Spleen (tissue), 7 donors: ENCODE measurements at regions not wholly inside any gene's neighbourhood (a gene's known extent, or its start where the extent isn't known, plus 50 kb on each side); places are given as distances from the start of the nearest gene placed in this dataset.

ENCODE experiments used
- CTCF ChIP-seq, 11 experiments: fragments of 200-600 bp in 7 of 11; fragments of 450-650 bp in 4 of 11; sonication (generic) in 4 of 11; IDR thresholded peaks in 8 of 11; conservative IDR thresholded peaks in 3 of 11; 1 replicate in 7 of 11; 2 replicates in 4 of 11; pipeline versions ENCODE4 v1.4.0 to v1.8.0; 2016 to 2021; ENCODE audit warnings: antibody characterized with exemption in 11 of 11, inconsistent platforms in 4 of 11, mild to moderate bottlenecking in 1 of 11
- POLR2A ChIP-seq, 3 donors: fragments of 450-650 bp; IDR thresholded peaks; one replicate each; pipeline ENCODE4 v1.5.1; 2017; ENCODE audit warnings: antibody characterized with exemption in 3 of 3, mild to moderate bottlenecking in 1 of 3
- POLR2AphosphoS5 ChIP-seq, 3 donors: sonication (generic); formaldehyde crosslinking; IDR thresholded peaks; one replicate each; pipeline ENCODE4 v1.5.1; 2017; ENCODE audit warnings: antibody characterized with exemption in 3 of 3
- donor health status: DM: no; HTN: no; CAD: no; lungs with moderate emphysema.
- donor health status: DM: no; HTN: no; CAD: no.
- donor health status: DM: no; HTN: no; CAD: no.

DNA sequence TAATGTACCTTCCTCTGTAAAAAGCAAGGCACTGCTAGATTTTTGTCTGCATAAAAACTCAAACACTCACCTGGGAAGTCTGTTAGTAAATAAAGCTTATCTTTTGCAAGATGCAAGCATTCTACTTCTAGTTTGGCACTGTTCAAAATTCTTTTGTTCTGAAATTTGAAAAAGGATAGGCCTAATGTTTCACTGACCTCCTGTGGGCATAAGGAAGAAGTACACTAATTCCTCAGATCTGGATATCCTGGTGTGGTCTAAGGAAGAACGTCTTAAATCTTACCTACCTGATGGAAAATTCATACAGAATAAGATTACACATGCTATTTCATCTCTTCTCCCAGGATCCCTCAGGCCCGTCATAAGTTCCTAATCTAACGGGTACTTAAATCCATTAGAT lies 93.5 kb upstream of the CAMK1G start:
- TF ChIP-seq CTCF (IDR thresholded peaks at IDR 0.05 in 8 of 11, conservative IDR thresholded peaks at IDR 0.05 in 3 of 11): no peak
- no peak for TF ChIP-seq POLR2A (IDR thresholded peaks at IDR 0.05)
- TF ChIP-seq POLR2AphosphoS5 (IDR thresholded peaks at IDR 0.05): no peak
